ENCODE measurements at regions not wholly inside any gene's neighbourhood (a gene's known extent, or its start where the extent isn't known, plus 50 kb on each side); places are given as distances from the start of the nearest gene placed in this dataset.

GRCh38 chr6:106860940-106861339, 113.6 kb downstream of the CD24 start:
- no peak for TF ChIP-seq ATF3 (IDR thresholded peaks at IDR 0.05)
- no peak for TF ChIP-seq RAD21 (IDR thresholded peaks at IDR 0.05; ENCODE audit: low read depth)
- TF ChIP-seq YY1 (IDR thresholded peaks at IDR 0.05; ENCODE audit: extremely low read depth, insufficient replicate concordance, low read depth, low read length), result no peak
